ENCODE measurements at regions not wholly inside any gene's neighbourhood (a gene's known extent, or its start where the extent isn't known, plus 50 kb on each side); places are given as distances from the start of the nearest gene placed in this dataset.
"Not testable (repeated sequence)": the region's sequence is repeated elsewhere in the genome, so short reads cannot be mapped to it uniquely, and the experiment has no call there.

DNA sequence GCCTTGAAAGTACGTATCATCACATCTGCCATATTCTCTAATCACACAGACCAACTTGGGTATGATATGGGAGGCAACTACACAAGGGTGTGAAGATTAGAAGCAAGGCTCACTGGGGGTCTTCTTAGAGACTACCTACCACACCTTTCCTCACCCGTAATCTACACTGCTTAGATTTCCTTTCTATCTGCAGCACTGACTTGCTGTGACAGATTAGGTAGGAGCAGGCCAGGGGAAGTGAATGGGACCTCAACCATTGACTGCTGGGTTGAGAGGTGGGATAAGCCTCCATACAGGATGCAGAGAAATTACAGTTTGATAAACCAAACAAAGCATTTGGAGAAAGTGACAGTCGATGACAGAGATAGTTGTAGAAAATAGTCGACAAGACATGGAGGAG, 119.0 kb upstream of the SERPINE2 start:
- H3K4me2 ChIP-seq (ENCODE audit: low read length), result no peak overlapping the region
- H3K4me1 ChIP-seq (ENCODE audit: control insufficient read depth, insufficient read depth, low read length), result peaks cover 36% of the 10 kb centered on the region

GRCh38 chr2:224157655-224158054, 118.6 kb upstream of the SERPINE2 start:
- peaks cover 32% of the 10 kb centered on the region for H3K4me1 ChIP-seq (ENCODE audit: control insufficient read depth, insufficient read depth, low read length)
- H3K4me3 ChIP-seq (ENCODE audit: low read length), result no peak overlapping the region
- H3K27me3 ChIP-seq (ENCODE audit: control insufficient read depth, insufficient read depth, low read length), result no peaks in the 10 kb centered on the region
- H3K9me3 ChIP-seq (replicated peaks; ENCODE audit: low read length), result no peaks in the 10 kb centered on the region
- no peaks in the 10 kb centered on the region for H3K36me3 ChIP-seq (ENCODE audit: insufficient read depth, low read length)
- no peak overlapping the region for H3K9ac ChIP-seq (ENCODE audit: low read depth, low read length)
- no peak overlapping the region for H3K4me2 ChIP-seq (ENCODE audit: low read length)

More for the DNA sequence above, 119.0 kb upstream of the SERPINE2 start:
- Histone ChIP-seq H3K9ac (ENCODE audit: low read depth, low read length) (no peak overlapping the region), H3K27me3 (ENCODE audit: control insufficient read depth, insufficient read depth, low read length) (no peaks in the 10 kb centered on the region), H3K9me3 (replicated peaks; ENCODE audit: low read length) (no peaks in the 10 kb centered on the region), H3K36me3 (ENCODE audit: insufficient read depth, low read length) (no peaks in the 10 kb centered on the region), H3K4me3 (ENCODE audit: low read length) (no peak overlapping the region)

GRCh38 chr2:224156436-224156835, 117.3 kb upstream of the SERPINE2 start:
- Histone ChIP-seq H3K27me3 (ENCODE audit: control insufficient read depth, insufficient read depth, low read length) (no peaks in the 10 kb centered on the region), H3K4me1 (ENCODE audit: control insufficient read depth, insufficient read depth, low read length) (peaks cover 27% of the 10 kb centered on the region), H3K4me3 (ENCODE audit: low read length) (no peak overlapping the region), H3K36me3 (ENCODE audit: insufficient read depth, low read length) (no peaks in the 10 kb centered on the region), H3K9me3 (replicated peaks; ENCODE audit: low read length) (no peaks in the 10 kb centered on the region), H3K9ac (ENCODE audit: low read depth, low read length) (no peak overlapping the region), H3K4me2 (ENCODE audit: low read length) (no peak overlapping the region)

DNA sequence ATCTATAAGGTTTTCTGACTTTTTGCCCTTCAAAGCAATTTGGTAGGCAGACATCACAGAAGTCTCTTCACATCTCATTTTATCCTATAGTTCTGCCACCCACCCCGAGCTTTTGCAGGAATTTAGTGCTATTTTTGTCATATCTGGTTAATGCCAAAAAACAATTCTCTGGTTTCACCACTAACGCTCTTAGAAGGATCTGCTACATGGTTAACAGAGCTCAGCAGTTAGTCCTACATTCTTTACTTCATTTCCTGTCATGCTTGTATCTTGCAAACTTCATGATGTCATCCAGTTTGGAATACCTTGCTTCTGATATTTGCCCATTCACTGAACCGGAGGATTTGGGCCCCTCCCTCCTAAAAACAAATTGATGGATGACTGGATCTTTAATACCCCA, 116.8 kb upstream of the SERPINE2 start:
- no peak overlapping the region for H3K4me2 ChIP-seq (ENCODE audit: low read length)
- no peaks in the 10 kb centered on the region for H3K9me3 ChIP-seq (replicated peaks; ENCODE audit: low read length)
- H3K9ac ChIP-seq (ENCODE audit: low read depth, low read length), result no peak overlapping the region
- H3K27me3 ChIP-seq (ENCODE audit: control insufficient read depth, insufficient read depth, low read length), result no peaks in the 10 kb centered on the region
- peaks cover 27% of the 10 kb centered on the region for H3K4me1 ChIP-seq (ENCODE audit: control insufficient read depth, insufficient read depth, low read length)
- H3K4me3 ChIP-seq (ENCODE audit: low read length), result no peak overlapping the region
- no peaks in the 10 kb centered on the region for H3K36me3 ChIP-seq (ENCODE audit: insufficient read depth, low read length)

DNA sequence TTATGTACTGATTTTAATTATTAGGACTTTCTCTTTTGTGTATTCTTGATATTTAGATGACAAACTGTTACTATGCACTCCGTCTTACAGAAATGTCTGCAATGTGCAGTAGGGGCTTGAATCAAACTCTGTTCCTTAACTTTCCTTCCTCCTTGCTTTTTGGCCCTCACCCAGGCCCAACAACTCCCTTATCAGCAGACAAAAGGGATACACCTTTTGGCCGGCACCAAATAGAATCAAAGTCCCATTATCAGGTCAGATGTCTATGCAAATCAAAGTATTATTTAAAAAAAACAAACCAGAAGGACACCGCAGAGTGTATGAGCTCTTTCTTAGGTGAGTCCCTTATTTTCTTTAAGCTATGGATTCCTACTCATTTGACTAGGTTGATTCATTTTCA, 116.3 kb upstream of the SERPINE2 start:
- H3K9ac ChIP-seq (ENCODE audit: low read depth, low read length), result no peak overlapping the region

GRCh38 chr2:224151680-224152310, 112.7 kb upstream of the SERPINE2 start:
- peaks cover 37% of the 10 kb centered on the region for H3K4me1 ChIP-seq (ENCODE audit: control insufficient read depth, insufficient read depth, low read length)
- no peaks in the 10 kb centered on the region for H3K27me3 ChIP-seq (ENCODE audit: control insufficient read depth, insufficient read depth, low read length)
- no peaks in the 10 kb centered on the region for H3K36me3 ChIP-seq (ENCODE audit: insufficient read depth, low read length)
- H3K4me3 ChIP-seq (ENCODE audit: low read length), result no peak overlapping the region
- no peak overlapping the region for H3K4me2 ChIP-seq (ENCODE audit: low read length)
- no peak overlapping the region for H3K9ac ChIP-seq (ENCODE audit: low read depth, low read length)
- no peaks in the 10 kb centered on the region for H3K9me3 ChIP-seq (replicated peaks; ENCODE audit: low read length)

More for the DNA sequence above, 116.3 kb upstream of the SERPINE2 start:
- peaks cover 29% of the 10 kb centered on the region for H3K4me1 ChIP-seq (ENCODE audit: control insufficient read depth, insufficient read depth, low read length)
- no peaks in the 10 kb centered on the region for H3K27me3 ChIP-seq (ENCODE audit: control insufficient read depth, insufficient read depth, low read length)
- H3K4me3 ChIP-seq (ENCODE audit: low read length), result no peak overlapping the region
- H3K4me2 ChIP-seq (ENCODE audit: low read length), result no peak overlapping the region
- no peaks in the 10 kb centered on the region for H3K36me3 ChIP-seq (ENCODE audit: insufficient read depth, low read length)
- no peaks in the 10 kb centered on the region for H3K9me3 ChIP-seq (replicated peaks; ENCODE audit: low read length)

DNA sequence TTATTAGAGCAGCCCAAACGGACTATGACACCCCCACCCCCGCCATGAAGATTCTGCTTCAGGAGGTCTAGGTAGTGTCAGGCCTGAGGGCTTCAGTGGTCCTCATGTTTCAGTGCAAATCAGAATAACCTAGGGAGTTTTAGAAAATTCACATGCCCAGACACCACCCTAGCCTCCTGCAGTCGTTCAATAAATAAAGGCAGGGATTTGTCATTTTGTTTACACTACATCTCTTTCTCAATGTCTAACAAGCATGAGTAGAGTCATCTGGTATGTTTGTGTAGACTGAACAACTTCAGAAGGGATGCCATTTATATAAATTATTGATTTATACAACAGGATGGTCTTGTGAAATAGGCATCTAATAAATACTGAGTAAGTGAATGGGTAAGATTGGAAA, 112.1 kb upstream of the SERPINE2 start:
- H3K36me3 ChIP-seq (ENCODE audit: insufficient read depth, low read length), result no peaks in the 10 kb centered on the region
- H3K9ac ChIP-seq (ENCODE audit: low read depth, low read length), result no peak overlapping the region
- no peak overlapping the region for H3K4me3 ChIP-seq (ENCODE audit: low read length)

DNA sequence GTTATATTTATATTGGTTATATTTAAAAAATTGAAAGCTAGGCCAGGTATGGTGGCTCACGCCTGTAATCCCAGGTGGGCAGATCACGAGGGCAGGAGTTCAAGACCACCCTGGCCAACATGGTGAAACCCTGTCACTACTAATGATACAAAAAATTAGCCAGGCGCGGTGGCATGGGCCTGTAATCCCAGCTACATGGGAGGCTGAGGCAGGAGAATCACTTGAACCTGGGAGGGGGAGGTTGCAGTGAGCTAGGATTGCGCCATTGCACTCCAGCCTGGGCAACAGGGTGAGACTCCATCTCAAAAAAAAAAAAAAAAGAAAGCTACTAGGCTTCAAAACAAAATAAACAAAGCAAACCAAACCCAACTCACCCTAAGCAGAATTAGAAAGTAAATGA, 109.0 kb upstream of the SERPINE2 start:
- H3K9ac ChIP-seq (ENCODE audit: low read depth, low read length); H3K9me3 ChIP-seq (replicated peaks; ENCODE audit: low read length); H3K36me3 ChIP-seq (ENCODE audit: insufficient read depth, low read length); H3K27me3 ChIP-seq (ENCODE audit: control insufficient read depth, insufficient read depth, low read length); H3K4me3 ChIP-seq (ENCODE audit: low read length); H3K4me2 ChIP-seq (ENCODE audit: low read length): not testable (repeated sequence)
- H3K4me1 ChIP-seq (ENCODE audit: control insufficient read depth, insufficient read depth, low read length), result peaks cover 60% of the 10 kb centered on the region

More for the DNA sequence above, 112.1 kb upstream of the SERPINE2 start:
- peaks cover 39% of the 10 kb centered on the region for H3K4me1 ChIP-seq (ENCODE audit: control insufficient read depth, insufficient read depth, low read length)
- H3K9me3 ChIP-seq (replicated peaks; ENCODE audit: low read length), result no peaks in the 10 kb centered on the region
- H3K27me3 ChIP-seq (ENCODE audit: control insufficient read depth, insufficient read depth, low read length), result no peaks in the 10 kb centered on the region
- H3K4me2 ChIP-seq (ENCODE audit: low read length), result no peak overlapping the region

- H3K4me2 ChIP-seq (ENCODE audit: low read length), result no peak overlapping the region
- no peaks in the 10 kb centered on the region for H3K27me3 ChIP-seq (ENCODE audit: control insufficient read depth, insufficient read depth, low read length)
- no peaks in the 10 kb centered on the region for H3K36me3 ChIP-seq (ENCODE audit: insufficient read depth, low read length)
- peaks cover 67% of the 10 kb centered on the region for H3K4me1 ChIP-seq (ENCODE audit: control insufficient read depth, insufficient read depth, low read length)
- no peak overlapping the region for H3K9ac ChIP-seq (ENCODE audit: low read depth, low read length)
- no peaks in the 10 kb centered on the region for H3K9me3 ChIP-seq (replicated peaks; ENCODE audit: low read length)
- no peak overlapping the region for H3K4me3 ChIP-seq (ENCODE audit: low read length)
Observed at GRCh38 chr2:224147174-224147573, 108.1 kb upstream of the SERPINE2 start.

DNA sequence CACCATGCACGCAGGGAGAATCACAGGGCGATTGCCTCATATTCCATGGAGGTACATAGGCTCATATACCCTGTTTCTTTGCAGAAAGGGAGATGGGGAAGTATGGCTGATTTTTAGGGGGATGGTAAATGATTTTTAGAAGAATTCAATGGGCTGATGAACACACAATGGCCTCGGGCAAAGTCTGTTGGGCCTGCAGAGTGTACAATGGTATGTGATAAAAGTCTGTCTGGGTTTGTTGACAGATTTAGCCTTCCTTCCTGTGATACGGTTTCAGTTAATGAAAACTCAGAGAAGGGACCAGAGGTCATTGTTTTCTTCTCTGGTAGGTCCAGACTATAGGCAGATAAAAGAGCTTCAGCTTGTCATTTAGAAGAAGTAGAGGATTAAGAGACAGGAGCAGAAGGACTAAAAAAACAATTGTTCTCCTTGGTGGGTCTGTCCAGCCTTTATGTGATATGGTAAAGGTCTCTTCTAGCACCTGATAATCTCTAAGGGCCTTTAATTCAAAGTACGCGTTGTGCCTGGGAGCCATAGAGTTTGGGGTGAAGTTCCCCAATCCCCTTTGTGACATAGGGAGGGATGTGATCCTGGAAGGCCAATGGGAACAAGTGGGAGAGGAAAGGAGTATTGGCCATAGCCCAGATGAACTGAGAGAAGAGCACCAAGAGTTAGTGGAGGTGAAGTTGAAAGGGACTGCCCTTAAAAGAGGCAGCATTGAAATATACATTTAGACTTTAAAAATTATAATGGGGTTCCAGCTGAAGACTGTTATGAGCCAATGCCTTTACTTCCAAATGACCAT, 107.5 kb upstream of the SERPINE2 start:
- Histone ChIP-seq H3K9ac (ENCODE audit: low read depth, low read length) (peak overlapping the region; percentile 32), H3K4me3 (ENCODE audit: low read length) (no peak overlapping the region), H3K27me3 (ENCODE audit: control insufficient read depth, insufficient read depth, low read length) (no peaks in the 10 kb centered on the region), H3K36me3 (ENCODE audit: insufficient read depth, low read length) (no peaks in the 10 kb centered on the region), H3K9me3 (replicated peaks; ENCODE audit: low read length) (no peaks in the 10 kb centered on the region), H3K4me1 (ENCODE audit: control insufficient read depth, insufficient read depth, low read length) (peaks cover 68% of the 10 kb centered on the region), H3K4me2 (ENCODE audit: low read length) (peak overlapping the region; percentile 21)

GRCh38 chr2:224145751-224146355, 106.8 kb upstream of the SERPINE2 start:
- Histone ChIP-seq H3K36me3 (ENCODE audit: insufficient read depth, low read length) (no peaks in the 10 kb centered on the region), H3K27me3 (ENCODE audit: control insufficient read depth, insufficient read depth, low read length) (no peaks in the 10 kb centered on the region), H3K9ac (ENCODE audit: low read depth, low read length) (peak overlapping the region; percentile 32), H3K4me1 (ENCODE audit: control insufficient read depth, insufficient read depth, low read length) (peaks cover 63% of the 10 kb centered on the region), H3K4me3 (ENCODE audit: low read length) (no peak overlapping the region), H3K4me2 (ENCODE audit: low read length) (peak overlapping the region; percentile 41), H3K9me3 (replicated peaks; ENCODE audit: low read length) (no peaks in the 10 kb centered on the region)
